OCI-LY7 (cell line): ENCODE measurements at regions not wholly inside any gene's neighbourhood (a gene's known extent, or its start where the extent isn't known, plus 50 kb on each side); places are given as distances from the start of the nearest gene placed in this dataset.

Source experiments
- BruUV-seq: library from RNA; stranded (reverse); fragments of 400-500 nt; replicated peaks from 2 replicates; lab custom pipeline; 2021; lab: Mats Ljungman, UMichigan
- CTCF ChIA-PET: fragments of 300-600 bp; sonication (Branson Sonifier 250); formaldehyde crosslinking; loops from one replicate; lab custom pipeline; 2022; ENCODE audit warnings: antibody characterized with exemption; ENCODE audit not compliant: unreplicated experiment; lab: Charles Lee
- POLR2A ChIA-PET: fragments of 300-600 bp; sonication (Branson Sonifier 250); formaldehyde crosslinking; loops from one replicate; lab custom pipeline; 2022; ENCODE audit warnings: antibody characterized with exemption; lab: Charles Lee
- DNase-seq: peaks from one replicate; pipeline ENCODE4 v3.0.0-alpha.2; 2015; ENCODE audit warnings: low spot score
- H2AFZ ChIP-seq: fragments of 200-600 bp; sonication (generic), shearing (Covaris generic); 2 replicates; pipeline ENCODE4 v1.6.1; 2014; ENCODE audit warnings: mild to moderate bottlenecking, antibody characterized with exemption, low read length, moderate library complexity
- H3K27ac ChIP-seq: fragments of 200-600 bp; sonication (generic); 2 replicates; pipeline ENCODE4 v1.5.1; 2014; ENCODE audit warnings: mixed run types, low read depth, mild to moderate bottlenecking, moderate library complexity, low read length, inconsistent platforms; ENCODE audit not compliant: poor library complexity, severe bottlenecking
- H3K36me3 ChIP-seq: fragments of 200-600 bp; sonication (generic); 2 replicates; pipeline ENCODE4 v1.6.1; 2014; ENCODE audit warnings: mild to moderate bottlenecking, antibody characterized with exemption, low read length, moderate library complexity, mixed read lengths; ENCODE audit not compliant: insufficient read depth
- H3K4me1 ChIP-seq: fragments of 200-600 bp; sonication (generic); 2 replicates; pipeline ENCODE4 v1.5.1; 2014; ENCODE audit warnings: mild to moderate bottlenecking, low read length; ENCODE audit not compliant: insufficient read depth, poor library complexity, severe bottlenecking
- H3K4me2 ChIP-seq: fragments of 200-600 bp; sonication (generic); 2 replicates; pipeline ENCODE4 v1.6.1; 2014; ENCODE audit warnings: mild to moderate bottlenecking, low read length
- H3K4me3 ChIP-seq: fragments of 200-600 bp; sonication (generic); 2 replicates; pipeline ENCODE4 v1.5.1; 2014; ENCODE audit warnings: mild to moderate bottlenecking, low read depth, low read length; ENCODE audit not compliant: poor library complexity, severe bottlenecking
- H3K79me2 ChIP-seq: fragments of 200-600 bp; sonication (generic); 2 replicates; pipeline ENCODE4 v1.6.1; 2016; ENCODE audit warnings: low read depth, mild to moderate bottlenecking, low read length, moderate library complexity, mixed read lengths; ENCODE audit not compliant: insufficient read depth
- H3K9me2 ChIP-seq: fragments of 200-600 bp; sonication (generic); 2 replicates; pipeline ENCODE4 v1.6.1; 2016; ENCODE audit warnings: mild to moderate bottlenecking, low read length, mixed read lengths; ENCODE audit not compliant: insufficient read depth
- H3K9me3 ChIP-seq: fragments of 200-600 bp; sonication (generic); 2 replicates; pipeline ENCODE4 v1.6.1; 2014; ENCODE audit warnings: mild to moderate bottlenecking, mixed run types, low read length, mixed read lengths
- H4K20me1 ChIP-seq: fragments of 200-600 bp; sonication (generic); 2 replicates; pipeline ENCODE4 v1.6.1; 2014; ENCODE audit warnings: mild to moderate bottlenecking, antibody characterized with exemption, low read length, moderate library complexity, mixed read lengths; ENCODE audit not compliant: insufficient read depth
- EZH2phosphoT487 ChIP-seq: fragments of 200-600 bp; sonication (generic); IDR thresholded peaks from 2 replicates; pipeline ENCODE4 v1.6.1; 2018; ENCODE audit warnings: low read depth, borderline replicate concordance, mild to moderate bottlenecking, mixed run types, antibody characterized with exemption, low read length, moderate library complexity, mixed read lengths
- intact Hi-C: fragments of 100-400 bp; cut with micrococcal nuclease; formaldehyde crosslinking; loops from one replicate; pipeline ENCODE4 v1.10.0; 2022; ENCODE audit not compliant: unreplicated experiment
- TF ChIP-seq, protein P1 (sequence below): fragments of 200-600 bp; sonication (generic); conservative IDR thresholded peaks from 2 replicates; pipeline ENCODE4 v1.5.1; 2014; ENCODE audit warnings: mild to moderate bottlenecking, antibody characterized with exemption, low read length, moderate library complexity, mixed read lengths

DNA sequence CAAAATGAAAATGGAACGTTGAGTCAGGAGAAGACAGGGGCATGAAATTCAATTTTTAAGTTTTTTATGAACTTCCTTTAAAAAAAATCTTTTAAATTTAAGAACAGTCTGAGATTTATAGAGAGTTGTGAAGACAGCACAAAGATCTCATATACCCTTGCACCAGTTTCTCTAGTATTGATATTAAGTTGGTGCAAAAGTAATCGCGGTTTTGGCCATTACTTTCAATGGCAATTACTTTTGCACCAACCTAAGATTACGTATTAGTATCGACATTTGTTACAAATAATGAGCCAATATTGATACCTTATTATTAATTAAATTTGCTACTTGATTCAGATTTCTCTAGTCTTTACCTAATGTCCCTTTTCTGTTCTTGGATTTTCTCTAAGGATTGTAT lies 684.4 kb upstream of the CDH8 start:
- ChIA-PET POLR2A (no interaction called here), CTCF (no interaction called here)
- no peak overlapping the region for H2AFZ ChIP-seq
- H3K9me3 ChIP-seq = no peaks in the 10 kb centered on the region
- intact Hi-C loops = no loop called here
- no peak for TF ChIP-seq EZH2phosphoT487
- TF ChIP-seq, protein P1, sequence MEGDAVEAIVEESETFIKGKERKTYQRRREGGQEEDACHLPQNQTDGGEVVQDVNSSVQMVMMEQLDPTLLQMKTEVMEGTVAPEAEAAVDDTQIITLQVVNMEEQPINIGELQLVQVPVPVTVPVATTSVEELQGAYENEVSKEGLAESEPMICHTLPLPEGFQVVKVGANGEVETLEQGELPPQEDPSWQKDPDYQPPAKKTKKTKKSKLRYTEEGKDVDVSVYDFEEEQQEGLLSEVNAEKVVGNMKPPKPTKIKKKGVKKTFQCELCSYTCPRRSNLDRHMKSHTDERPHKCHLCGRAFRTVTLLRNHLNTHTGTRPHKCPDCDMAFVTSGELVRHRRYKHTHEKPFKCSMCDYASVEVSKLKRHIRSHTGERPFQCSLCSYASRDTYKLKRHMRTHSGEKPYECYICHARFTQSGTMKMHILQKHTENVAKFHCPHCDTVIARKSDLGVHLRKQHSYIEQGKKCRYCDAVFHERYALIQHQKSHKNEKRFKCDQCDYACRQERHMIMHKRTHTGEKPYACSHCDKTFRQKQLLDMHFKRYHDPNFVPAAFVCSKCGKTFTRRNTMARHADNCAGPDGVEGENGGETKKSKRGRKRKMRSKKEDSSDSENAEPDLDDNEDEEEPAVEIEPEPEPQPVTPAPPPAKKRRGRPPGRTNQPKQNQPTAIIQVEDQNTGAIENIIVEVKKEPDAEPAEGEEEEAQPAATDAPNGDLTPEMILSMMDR = no peak
- H3K27ac ChIP-seq = no peak overlapping the region
- H3K9me2 ChIP-seq = no peaks in the 10 kb centered on the region
- no peaks in the 10 kb centered on the region for H3K4me1 ChIP-seq
- no peak overlapping the region for H3K4me2 ChIP-seq
- no peak for DNase-seq
- BruUV-seq = no TSS peak
- no peaks in the 10 kb centered on the region for H4K20me1 ChIP-seq
- H3K79me2 ChIP-seq = no peaks in the 10 kb centered on the region
- H3K36me3 ChIP-seq = no peaks in the 10 kb centered on the region
- no peak overlapping the region for H3K4me3 ChIP-seq

DNA sequence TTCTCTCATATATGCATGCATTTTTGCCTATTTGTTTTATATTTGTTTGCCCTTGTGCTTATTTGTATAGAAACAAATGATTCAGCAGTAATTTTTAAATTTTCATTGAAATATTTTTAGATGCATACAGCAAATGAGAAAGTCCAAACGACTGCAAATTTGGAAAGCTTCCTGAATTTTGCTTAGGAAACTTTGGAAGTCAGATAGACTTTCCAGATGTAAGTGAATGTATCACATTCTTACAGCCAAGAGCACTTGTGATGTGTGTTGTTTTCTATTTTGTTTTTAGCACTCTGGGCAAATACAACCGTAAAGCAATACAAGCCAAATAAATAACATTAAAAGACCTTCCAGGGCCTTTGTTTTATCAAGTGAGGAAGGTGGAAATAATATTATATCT lies 680.8 kb upstream of the CDH8 start:
- Histone ChIP-seq H3K4me3 (no peak overlapping the region), H3K79me2 (no peaks in the 10 kb centered on the region), H3K36me3 (no peaks in the 10 kb centered on the region), H2AFZ (no peak overlapping the region), H4K20me1 (no peaks in the 10 kb centered on the region), H3K9me2 (no peaks in the 10 kb centered on the region), H3K9me3 (no peaks in the 10 kb centered on the region), H3K27ac (no peak overlapping the region), H3K4me1 (no peaks in the 10 kb centered on the region), H3K4me2 (no peak overlapping the region)
- POLR2A ChIA-PET = no interaction called here
- DNase-seq = no peak
- intact Hi-C loops = no loop called here
- BruUV-seq = no TSS peak
- CTCF ChIA-PET = no interaction called here
- no peak for TF ChIP-seq EZH2phosphoT487
- TF ChIP-seq, protein P1 = no peak

DNA sequence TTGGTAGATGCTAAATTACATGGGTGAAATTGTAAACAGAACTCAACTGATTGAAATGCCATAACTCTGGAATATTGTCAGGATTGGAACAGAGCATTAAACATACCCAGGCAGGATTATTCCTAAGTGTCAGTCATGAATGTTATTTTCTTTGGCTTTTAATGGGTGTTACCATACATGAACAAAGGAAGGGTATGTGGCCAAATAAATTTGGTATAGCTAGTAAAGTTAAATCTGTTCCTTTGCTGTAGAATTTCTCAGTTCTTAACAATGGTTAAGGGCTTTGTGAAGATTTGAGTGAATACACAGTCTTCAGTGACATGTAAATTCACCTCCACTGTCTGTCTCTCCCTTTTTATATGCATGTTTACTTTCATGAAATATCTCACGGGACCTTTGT lies 679.5 kb upstream of the CDH8 start:
- no peaks in the 10 kb centered on the region for H3K36me3 ChIP-seq
- H3K4me3 ChIP-seq = no peak overlapping the region
- H3K79me2 ChIP-seq = no peaks in the 10 kb centered on the region
- H3K4me2 ChIP-seq = no peak overlapping the region
- no peak for DNase-seq
- POLR2A ChIA-PET = no interaction called here
- H3K9me2 ChIP-seq = no peaks in the 10 kb centered on the region
- TF ChIP-seq, protein P1 = no peak
- TF ChIP-seq EZH2phosphoT487 = no peak
- no peaks in the 10 kb centered on the region for H4K20me1 ChIP-seq
- no peak overlapping the region for H3K27ac ChIP-seq
- H3K4me1 ChIP-seq = no peaks in the 10 kb centered on the region
- H3K9me3 ChIP-seq = no peaks in the 10 kb centered on the region
- intact Hi-C loops = no loop called here
- H2AFZ ChIP-seq = no peak overlapping the region
- CTCF ChIA-PET = no interaction called here
- BruUV-seq = no TSS peak
